Adrenal gland (tissue), 5 donors: ENCODE measurements at regions not wholly inside any gene's neighbourhood (a gene's known extent, or its start where the extent isn't known, plus 50 kb on each side); places are given as distances from the start of the nearest gene placed in this dataset.

Experiments
- POLR2A ChIP-seq, 2 donors: fragments of 450-650 bp; IDR thresholded peaks; one replicate each; pipeline ENCODE4 v1.6.1; 2017; ENCODE audit warnings: antibody characterized with exemption in 2 of 2, mild to moderate bottlenecking in 2 of 2, moderate library complexity in 1 of 2
- TF ChIP-seq, protein P1 (sequence below), 6 experiments: fragments of 450-650 bp in 4 of 6; fragments of 200-600 bp in 2 of 6; sonication (generic) in 1 of 6; IDR thresholded peaks; 1 replicate in 5 of 6; 2 replicates in 1 of 6; pipeline versions ENCODE4 v1.5.1 to v1.8.0; 2016 to 2021; ENCODE audit warnings: antibody characterized with exemption in 6 of 6, mild to moderate bottlenecking in 2 of 6, moderate library complexity in 1 of 6
- donor health status: DM: no; HTN: no; CAD: no.

GRCh38 chr13:30364133-30364532 lies 56.8 kb upstream of the KATNAL1 start:
- no peak for TF ChIP-seq POLR2A (IDR thresholded peaks at IDR 0.05)
- TF ChIP-seq, protein P1, sequence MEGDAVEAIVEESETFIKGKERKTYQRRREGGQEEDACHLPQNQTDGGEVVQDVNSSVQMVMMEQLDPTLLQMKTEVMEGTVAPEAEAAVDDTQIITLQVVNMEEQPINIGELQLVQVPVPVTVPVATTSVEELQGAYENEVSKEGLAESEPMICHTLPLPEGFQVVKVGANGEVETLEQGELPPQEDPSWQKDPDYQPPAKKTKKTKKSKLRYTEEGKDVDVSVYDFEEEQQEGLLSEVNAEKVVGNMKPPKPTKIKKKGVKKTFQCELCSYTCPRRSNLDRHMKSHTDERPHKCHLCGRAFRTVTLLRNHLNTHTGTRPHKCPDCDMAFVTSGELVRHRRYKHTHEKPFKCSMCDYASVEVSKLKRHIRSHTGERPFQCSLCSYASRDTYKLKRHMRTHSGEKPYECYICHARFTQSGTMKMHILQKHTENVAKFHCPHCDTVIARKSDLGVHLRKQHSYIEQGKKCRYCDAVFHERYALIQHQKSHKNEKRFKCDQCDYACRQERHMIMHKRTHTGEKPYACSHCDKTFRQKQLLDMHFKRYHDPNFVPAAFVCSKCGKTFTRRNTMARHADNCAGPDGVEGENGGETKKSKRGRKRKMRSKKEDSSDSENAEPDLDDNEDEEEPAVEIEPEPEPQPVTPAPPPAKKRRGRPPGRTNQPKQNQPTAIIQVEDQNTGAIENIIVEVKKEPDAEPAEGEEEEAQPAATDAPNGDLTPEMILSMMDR (IDR thresholded peaks at IDR 0.05): no peak
